GM21360 (cell line): ENCODE measurements at regions not wholly inside any gene's neighbourhood (a gene's known extent, or its start where the extent isn't known, plus 50 kb on each side); places are given as distances from the start of the nearest gene placed in this dataset.
A peak's percentile ranks its signal among the peaks of the same experiment; 100 is the strongest.
"Not testable (repeated sequence)": the region's sequence is repeated elsewhere in the genome, so short reads cannot be mapped to it uniquely, and the experiment has no call there.

Source experiments
- ATAC-seq: cut with Tn5 transposase; IDR thresholded peaks from one replicate; pipeline ENCODE4 v1.9.1; 2021; ENCODE audit warnings: mild to moderate bottlenecking, moderate library complexity; ENCODE audit not compliant: unreplicated experiment

- not testable (repeated sequence) for ATAC-seq
Measured at GRCh38 chrX:140633105-140633504, 76.5 kb upstream of the LINC00632 start.

- no peak for ATAC-seq
Measured at GRCh38 chrX:140608111-140608510, 101.4 kb upstream of the LINC00632 start.

GRCh38 chrX:140602140-140602539 lies 97.3 kb upstream of the SOX3 start:
- ATAC-seq: no peak

GRCh38 chrX:140599851-140600250 lies 95.0 kb upstream of the SOX3 start:
- no peak for ATAC-seq

- ATAC-seq: no peak
Measured at GRCh38 chrX:140589657-140590056, 84.8 kb upstream of the SOX3 start.

GRCh38 chrX:140586951-140587350 lies 82.1 kb upstream of the SOX3 start:
- ATAC-seq: no peak

- no peak for ATAC-seq
Measured at GRCh38 chrX:140580478-140580877, 75.6 kb upstream of the SOX3 start.

- ATAC-seq: peak; percentile 96
Measured at GRCh38 chrX:140572724-140573123, 67.9 kb upstream of the SOX3 start.

- ATAC-seq: no peak
Measured at GRCh38 chrX:140563893-140564292, 59.0 kb upstream of the SOX3 start.
